WTC11 (cell line): ENCODE measurements at regions not wholly inside any gene's neighbourhood (a gene's known extent, or its start where the extent isn't known, plus 50 kb on each side); places are given as distances from the start of the nearest gene placed in this dataset.

Experiments used
- ATAC-seq: fragments of 200-7000 bp; cut with Tn5 transposase; 2 replicates; pipeline ENCODE4 v1.10.0; 2021; ENCODE audit warnings: mild to moderate bottlenecking, moderate library complexity
- CTCF ChIA-PET: fragments of 300-600 bp; sonication (Branson Sonifier 250); formaldehyde crosslinking; loops from one replicate; lab custom pipeline; 2021; ENCODE audit warnings: antibody characterized with exemption; lab: Charles Lee
- POLR2A ChIA-PET: fragments of 350-600 bp; sonication (Branson Sonifier 250); formaldehyde crosslinking; loops from one replicate; lab custom pipeline; 2021; ENCODE audit warnings: antibody characterized with exemption; lab: Charles Lee
- DNase-seq: peaks from one replicate; pipeline ENCODE4 v3.0.0; 2021; ENCODE audit warnings: low spot score
- H3K27ac Mint-ChIP-seq: 2 replicates; pipeline ENCODE4 v1.8.0; 2021; ENCODE audit warnings: mixed read lengths
- H3K27me3 Mint-ChIP-seq: 2 replicates; pipeline ENCODE4 v1.8.0; 2021; ENCODE audit warnings: low read depth, mild to moderate bottlenecking, moderate library complexity, mixed read lengths
- H3K36me3 Mint-ChIP-seq: 2 replicates; pipeline ENCODE4 v1.8.0; 2021; ENCODE audit warnings: mixed read lengths
- H3K4me1 Mint-ChIP-seq: 2 replicates; pipeline ENCODE4 v1.8.0; 2022; ENCODE audit warnings: mixed read lengths
- H3K4me3 Mint-ChIP-seq: 2 replicates; pipeline ENCODE4 v1.8.0; 2021; ENCODE audit warnings: mild to moderate bottlenecking, moderate library complexity, mixed read lengths
- H3K9me3 Mint-ChIP-seq: 2 replicates; pipeline ENCODE4 v1.8.0; 2021; ENCODE audit warnings: mixed read lengths
- ATF1 ChIP-seq: sonication (generic); formaldehyde crosslinking; IDR thresholded peaks from 2 replicates; pipeline ENCODE4 v1.8.1; 2023; ENCODE audit warnings: mild to moderate bottlenecking, moderate library complexity, missing genetic modification reagents
- ETV6 ChIP-seq: sonication (generic); formaldehyde crosslinking; IDR thresholded peaks from 2 replicates; pipeline ENCODE4 v1.8.1; 2022; ENCODE audit warnings: mild to moderate bottlenecking, missing genetic modification reagents
- FOXJ3 ChIP-seq: sonication (generic); formaldehyde crosslinking; IDR thresholded peaks from 2 replicates; pipeline ENCODE4 v1.9.0; 2021; ENCODE audit warnings: missing genetic modification reagents, mild to moderate bottlenecking, borderline replicate concordance
- FOXP1 ChIP-seq: sonication (generic); formaldehyde crosslinking; IDR thresholded peaks from 2 replicates; pipeline ENCODE4 v1.8.0; 2022; ENCODE audit warnings: missing genetic modification reagents, mild to moderate bottlenecking, moderate library complexity, borderline replicate concordance
- JAZF1 ChIP-seq: fragments of 250-450 bp; sonication (Bioruptor Pico); IDR thresholded peaks from 2 replicates; pipeline ENCODE4 v1.9.0; 2021; ENCODE audit warnings: moderate library complexity, mild to moderate bottlenecking, inconsistent platforms
- KAT7 ChIP-seq: sonication (generic); formaldehyde crosslinking; IDR thresholded peaks from 2 replicates; pipeline ENCODE4 v1.8.1; 2023; ENCODE audit warnings: missing genetic modification reagents, mild to moderate bottlenecking, borderline replicate concordance
- MXD4 ChIP-seq: fragments of 250-450 bp; sonication (Bioruptor Pico); IDR thresholded peaks from 2 replicates; pipeline ENCODE4 v1.8.0; 2021; ENCODE audit warnings: mild to moderate bottlenecking, moderate library complexity, borderline replicate concordance
- MYBL2 ChIP-seq: sonication (generic); formaldehyde crosslinking; IDR thresholded peaks from 2 replicates; pipeline ENCODE4 v1.8.1; 2023; ENCODE audit warnings: mild to moderate bottlenecking, moderate library complexity, missing genetic modification reagents
- SMAD3 ChIP-seq: sonication (generic); formaldehyde crosslinking; IDR thresholded peaks from 2 replicates; pipeline ENCODE4 v1.8.0; 2022; ENCODE audit warnings: missing genetic modification reagents, mild to moderate bottlenecking, borderline replicate concordance
- TEAD1 ChIP-seq: sonication (generic); formaldehyde crosslinking; IDR thresholded peaks from 2 replicates; pipeline ENCODE4 v1.8.0; 2022; ENCODE audit warnings: mild to moderate bottlenecking, missing genetic modification reagents
- ZNF138 ChIP-seq: sonication (generic); formaldehyde crosslinking; conservative IDR thresholded peaks from 2 replicates; pipeline ENCODE4 v1.8.1; 2022; ENCODE audit warnings: mild to moderate bottlenecking, moderate library complexity, missing genetic modification reagents
- ZNF232 ChIP-seq: sonication (generic); formaldehyde crosslinking; IDR thresholded peaks from 2 replicates; pipeline ENCODE4 v1.8.0; 2022; ENCODE audit warnings: mild to moderate bottlenecking, missing genetic modification reagents
- ZNF263 ChIP-seq: sonication (generic); formaldehyde crosslinking; IDR thresholded peaks from 2 replicates; pipeline ENCODE4 v1.8.1; 2022; ENCODE audit warnings: low read depth, mild to moderate bottlenecking, moderate library complexity, missing genetic modification reagents
- ZNF671 ChIP-seq: fragments of 250-450 bp; sonication (Bioruptor Pico); IDR thresholded peaks from 2 replicates; pipeline ENCODE4 v1.8.0; 2021; ENCODE audit warnings: mild to moderate bottlenecking
- TF ChIP-seq, protein P1 (sequence below): sonication (generic); formaldehyde crosslinking; IDR thresholded peaks from 2 replicates; pipeline ENCODE4 v1.8.1; 2023; ENCODE audit warnings: mild to moderate bottlenecking, missing genetic modification reagents, moderate library complexity
- TF ChIP-seq, protein P2 (sequence below): sonication (generic); formaldehyde crosslinking; conservative IDR thresholded peaks from 2 replicates; pipeline ENCODE4 v1.8.1; 2023; ENCODE audit warnings: mild to moderate bottlenecking, low read depth, missing genetic modification reagents, moderate library complexity
- TF ChIP-seq, protein P3 (sequence below): sonication (generic); formaldehyde crosslinking; IDR thresholded peaks from 2 replicates; pipeline ENCODE4 v1.8.1; 2023; ENCODE audit warnings: mild to moderate bottlenecking, missing genetic modification reagents
- TF ChIP-seq, protein P4 (sequence below): sonication (generic); formaldehyde crosslinking; IDR thresholded peaks from 2 replicates; pipeline ENCODE4 v1.8.0; 2022; ENCODE audit warnings: missing genetic modification reagents
- TF ChIP-seq, protein P5 (sequence below): sonication (generic); formaldehyde crosslinking; conservative IDR thresholded peaks from 2 replicates; pipeline ENCODE4 v1.8.1; 2022; ENCODE audit warnings: mild to moderate bottlenecking, missing genetic modification reagents

DNA sequence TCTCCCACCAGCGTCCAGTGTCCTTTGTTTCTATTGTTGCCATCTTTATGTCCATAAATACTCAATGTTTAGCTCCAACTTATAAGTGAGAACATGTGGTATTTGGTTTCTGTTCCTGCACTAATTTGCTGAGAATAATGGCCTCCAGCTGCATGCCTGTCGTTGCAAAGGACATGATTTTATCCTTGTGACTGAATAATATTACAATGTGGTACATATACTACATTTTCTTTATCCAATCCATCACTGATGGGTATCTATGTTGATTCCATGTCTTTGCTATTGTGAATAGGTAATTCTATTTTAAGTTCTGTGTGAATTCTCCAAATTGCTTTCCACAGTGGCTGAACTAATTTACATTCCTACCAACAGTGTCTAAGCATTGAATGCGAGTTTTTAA lies 578.6 kb upstream of the CA10 start (continued):
- TF ChIP-seq ZNF138 (CRISPR knock-in tag) (no peak), TEAD1 (CRISPR knock-in tag) (no peak), SMAD3 (CRISPR knock-in tag) (no peak), MXD4 (CRISPR knock-in tag) (no peak), JAZF1 (CRISPR knock-in tag) (no peak)

DNA sequence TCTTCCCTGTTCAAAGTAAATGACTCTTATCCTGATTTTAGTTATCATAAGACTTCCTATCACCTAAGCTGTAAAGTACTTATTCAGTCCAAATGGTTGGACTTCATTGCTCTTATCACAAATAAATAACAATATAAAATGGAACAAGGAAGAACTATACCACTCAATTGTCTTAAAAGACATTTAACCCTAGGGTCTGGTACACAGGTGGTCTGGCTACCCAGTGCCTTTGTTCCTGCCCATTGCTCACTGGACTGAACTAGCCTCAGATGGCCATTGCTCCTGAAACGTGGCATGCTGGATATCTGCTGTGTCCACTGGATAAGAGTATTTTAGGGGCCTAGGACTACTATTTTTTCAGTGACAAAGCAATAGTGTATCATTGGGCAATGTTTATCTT lies 574.3 kb upstream of the CA10 start:
- TF ChIP-seq ATF1 (CRISPR knock-in tag) (no peak), ZNF232 (no peak)
- TF ChIP-seq, protein P1, sequence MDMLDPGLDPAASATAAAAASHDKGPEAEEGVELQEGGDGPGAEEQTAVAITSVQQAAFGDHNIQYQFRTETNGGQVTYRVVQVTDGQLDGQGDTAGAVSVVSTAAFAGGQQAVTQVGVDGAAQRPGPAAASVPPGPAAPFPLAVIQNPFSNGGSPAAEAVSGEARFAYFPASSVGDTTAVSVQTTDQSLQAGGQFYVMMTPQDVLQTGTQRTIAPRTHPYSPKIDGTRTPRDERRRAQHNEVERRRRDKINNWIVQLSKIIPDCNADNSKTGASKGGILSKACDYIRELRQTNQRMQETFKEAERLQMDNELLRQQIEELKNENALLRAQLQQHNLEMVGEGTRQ (CRISPR knock-in tag), result no peak
- Mint-ChIP-seq H3K9me3 (peaks cover 52% of the 10 kb centered on the region), H3K27me3 (no peaks in the 10 kb centered on the region; the same call in 1 of the 2 replicates), H3K36me3 (peaks cover 19% of the 10 kb centered on the region), H3K27ac (no peak overlapping the region), H3K4me1 (no peaks in the 10 kb centered on the region), H3K4me3 (no peak overlapping the region)
- DNase-seq (no peak), ATAC-seq (no peak)
- CTCF ChIA-PET, result no interaction called here
- POLR2A ChIA-PET, result no interaction called here

DNA sequence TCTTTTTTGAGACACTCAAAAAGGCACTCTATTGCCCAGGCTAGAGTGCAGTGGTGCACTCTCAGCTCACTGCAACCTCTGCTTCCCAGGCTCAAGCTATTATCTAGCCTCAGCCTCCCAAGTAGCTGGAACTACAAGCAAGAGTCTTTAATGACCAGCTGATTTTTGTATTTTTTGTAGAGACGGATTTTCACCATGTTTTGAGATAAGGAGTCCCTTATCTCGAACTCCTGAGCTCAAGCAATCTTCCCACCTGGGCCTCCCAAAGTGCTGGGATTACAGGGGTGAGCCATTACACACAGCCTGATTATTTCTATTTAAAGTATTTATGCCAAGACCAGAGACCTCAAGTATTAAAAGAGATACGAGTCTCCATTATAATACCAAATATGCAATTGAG lies 566.1 kb upstream of the CA10 start:
- peaks cover 13% of the 10 kb centered on the region; the same call in 1 of the 2 replicates for H3K36me3 Mint-ChIP-seq
- TF ChIP-seq ZNF263 (CRISPR knock-in tag) (no peak), ETV6 (no peak)
- TF ChIP-seq, protein P2, sequence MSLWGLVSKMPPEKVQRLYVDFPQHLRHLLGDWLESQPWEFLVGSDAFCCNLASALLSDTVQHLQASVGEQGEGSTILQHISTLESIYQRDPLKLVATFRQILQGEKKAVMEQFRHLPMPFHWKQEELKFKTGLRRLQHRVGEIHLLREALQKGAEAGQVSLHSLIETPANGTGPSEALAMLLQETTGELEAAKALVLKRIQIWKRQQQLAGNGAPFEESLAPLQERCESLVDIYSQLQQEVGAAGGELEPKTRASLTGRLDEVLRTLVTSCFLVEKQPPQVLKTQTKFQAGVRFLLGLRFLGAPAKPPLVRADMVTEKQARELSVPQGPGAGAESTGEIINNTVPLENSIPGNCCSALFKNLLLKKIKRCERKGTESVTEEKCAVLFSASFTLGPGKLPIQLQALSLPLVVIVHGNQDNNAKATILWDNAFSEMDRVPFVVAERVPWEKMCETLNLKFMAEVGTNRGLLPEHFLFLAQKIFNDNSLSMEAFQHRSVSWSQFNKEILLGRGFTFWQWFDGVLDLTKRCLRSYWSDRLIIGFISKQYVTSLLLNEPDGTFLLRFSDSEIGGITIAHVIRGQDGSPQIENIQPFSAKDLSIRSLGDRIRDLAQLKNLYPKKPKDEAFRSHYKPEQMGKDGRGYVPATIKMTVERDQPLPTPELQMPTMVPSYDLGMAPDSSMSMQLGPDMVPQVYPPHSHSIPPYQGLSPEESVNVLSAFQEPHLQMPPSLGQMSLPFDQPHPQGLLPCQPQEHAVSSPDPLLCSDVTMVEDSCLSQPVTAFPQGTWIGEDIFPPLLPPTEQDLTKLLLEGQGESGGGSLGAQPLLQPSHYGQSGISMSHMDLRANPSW (CRISPR knock-in tag), result no peak
- ChIA-PET POLR2A (no interaction called here), CTCF (no interaction called here)
- peaks cover 55% of the 10 kb centered on the region for H3K9me3 Mint-ChIP-seq
- no peak for DNase-seq
- H3K4me1 Mint-ChIP-seq, result no peaks in the 10 kb centered on the region
- ATAC-seq, result no peak
- H3K27me3 Mint-ChIP-seq, result no peaks in the 10 kb centered on the region
- no peak overlapping the region for H3K27ac Mint-ChIP-seq
- no peak overlapping the region for H3K4me3 Mint-ChIP-seq

DNA sequence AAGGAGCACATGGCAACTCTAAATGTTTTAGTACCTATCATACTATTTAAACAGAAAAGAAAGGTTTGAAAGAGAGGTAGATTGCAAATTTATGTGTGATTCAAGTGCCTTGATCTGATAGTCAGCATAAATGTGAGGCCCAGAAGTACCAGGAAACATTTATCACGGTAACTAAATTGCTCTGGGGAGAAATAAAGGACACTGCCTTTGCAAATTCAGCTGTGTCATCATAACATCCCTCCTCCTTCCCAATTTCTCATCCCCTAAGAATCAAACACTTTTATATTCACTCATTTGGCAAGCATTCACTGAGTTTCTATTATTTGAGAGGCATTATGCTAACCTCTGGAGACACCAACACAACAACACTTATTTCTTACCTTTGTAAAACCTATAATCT lies 563.4 kb upstream of the CA10 start:
- ATAC-seq, result no peak
- no peak for DNase-seq
- H3K36me3 Mint-ChIP-seq, result peaks cover 26% of the 10 kb centered on the region
- H3K27ac Mint-ChIP-seq, result no peak overlapping the region
- POLR2A ChIA-PET, result no interaction called here
- CTCF ChIA-PET, result no interaction called here
- no peaks in the 10 kb centered on the region for H3K4me1 Mint-ChIP-seq
- no peaks in the 10 kb centered on the region; the same call in 1 of the 2 replicates for H3K27me3 Mint-ChIP-seq
- no peak overlapping the region for H3K4me3 Mint-ChIP-seq
- peaks cover 64% of the 10 kb centered on the region for H3K9me3 Mint-ChIP-seq
- TF ChIP-seq TEAD1 (CRISPR knock-in tag) (no peak), ETV6 (no peak), ZNF671 (CRISPR knock-in tag) (no peak), FOXP1 (no peak), MYBL2 (CRISPR knock-in tag) (no peak), KAT7 (CRISPR knock-in tag) (no peak), FOXJ3 (CRISPR knock-in tag) (no peak)
- TF ChIP-seq, protein P3, sequence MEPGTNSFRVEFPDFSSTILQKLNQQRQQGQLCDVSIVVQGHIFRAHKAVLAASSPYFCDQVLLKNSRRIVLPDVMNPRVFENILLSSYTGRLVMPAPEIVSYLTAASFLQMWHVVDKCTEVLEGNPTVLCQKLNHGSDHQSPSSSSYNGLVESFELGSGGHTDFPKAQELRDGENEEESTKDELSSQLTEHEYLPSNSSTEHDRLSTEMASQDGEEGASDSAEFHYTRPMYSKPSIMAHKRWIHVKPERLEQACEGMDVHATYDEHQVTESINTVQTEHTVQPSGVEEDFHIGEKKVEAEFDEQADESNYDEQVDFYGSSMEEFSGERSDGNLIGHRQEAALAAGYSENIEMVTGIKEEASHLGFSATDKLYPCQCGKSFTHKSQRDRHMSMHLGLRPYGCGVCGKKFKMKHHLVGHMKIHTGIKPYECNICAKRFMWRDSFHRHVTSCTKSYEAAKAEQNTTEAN, result no peak
- TF ChIP-seq, protein P4, sequence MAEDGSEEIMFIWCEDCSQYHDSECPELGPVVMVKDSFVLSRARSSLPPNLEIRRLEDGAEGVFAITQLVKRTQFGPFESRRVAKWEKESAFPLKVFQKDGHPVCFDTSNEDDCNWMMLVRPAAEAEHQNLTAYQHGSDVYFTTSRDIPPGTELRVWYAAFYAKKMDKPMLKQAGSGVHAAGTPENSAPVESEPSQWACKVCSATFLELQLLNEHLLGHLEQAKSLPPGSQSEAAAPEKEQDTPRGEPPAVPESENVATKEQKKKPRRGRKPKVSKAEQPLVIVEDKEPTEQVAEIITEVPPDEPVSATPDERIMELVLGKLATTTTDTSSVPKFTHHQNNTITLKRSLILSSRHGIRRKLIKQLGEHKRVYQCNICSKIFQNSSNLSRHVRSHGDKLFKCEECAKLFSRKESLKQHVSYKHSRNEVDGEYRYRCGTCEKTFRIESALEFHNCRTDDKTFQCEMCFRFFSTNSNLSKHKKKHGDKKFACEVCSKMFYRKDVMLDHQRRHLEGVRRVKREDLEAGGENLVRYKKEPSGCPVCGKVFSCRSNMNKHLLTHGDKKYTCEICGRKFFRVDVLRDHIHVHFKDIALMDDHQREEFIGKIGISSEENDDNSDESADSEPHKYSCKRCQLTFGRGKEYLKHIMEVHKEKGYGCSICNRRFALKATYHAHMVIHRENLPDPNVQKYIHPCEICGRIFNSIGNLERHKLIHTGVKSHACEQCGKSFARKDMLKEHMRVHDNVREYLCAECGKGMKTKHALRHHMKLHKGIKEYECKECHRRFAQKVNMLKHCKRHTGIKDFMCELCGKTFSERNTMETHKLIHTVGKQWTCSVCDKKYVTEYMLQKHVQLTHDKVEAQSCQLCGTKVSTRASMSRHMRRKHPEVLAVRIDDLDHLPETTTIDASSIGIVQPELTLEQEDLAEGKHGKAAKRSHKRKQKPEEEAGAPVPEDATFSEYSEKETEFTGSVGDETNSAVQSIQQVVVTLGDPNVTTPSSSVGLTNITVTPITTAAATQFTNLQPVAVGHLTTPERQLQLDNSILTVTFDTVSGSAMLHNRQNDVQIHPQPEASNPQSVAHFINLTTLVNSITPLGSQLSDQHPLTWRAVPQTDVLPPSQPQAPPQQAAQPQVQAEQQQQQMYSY (CRISPR knock-in tag), result no peak
- TF ChIP-seq, protein P5, sequence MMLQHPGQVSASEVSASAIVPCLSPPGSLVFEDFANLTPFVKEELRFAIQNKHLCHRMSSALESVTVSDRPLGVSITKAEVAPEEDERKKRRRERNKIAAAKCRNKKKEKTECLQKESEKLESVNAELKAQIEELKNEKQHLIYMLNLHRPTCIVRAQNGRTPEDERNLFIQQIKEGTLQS (CRISPR knock-in tag), result no peak
